BE2C (cell line): ENCODE measurements at regions not wholly inside any gene's neighbourhood (a gene's known extent, or its start where the extent isn't known, plus 50 kb on each side); places are given as distances from the start of the nearest gene placed in this dataset.

Experiments
- DNase-seq: peaks from one replicate; pipeline ENCODE4 v3.0.0-alpha.2; 2020
- H3K27me3 ChIP-seq: fragments of 250-450 bp; sonication (Bioruptor Pico); 2 replicates; pipeline ENCODE4 v1.5.1; 2020; ENCODE audit warnings: mild to moderate bottlenecking
- H3K36me3 ChIP-seq: fragments of 250-450 bp; sonication (Bioruptor Pico); 2 replicates; pipeline ENCODE4 v1.5.1; 2020; ENCODE audit warnings: mild to moderate bottlenecking
- H3K4me1 ChIP-seq: fragments of 250-450 bp; sonication (Bioruptor Pico); 2 replicates; pipeline ENCODE4 v1.5.1; 2020
- H3K4me3 ChIP-seq: 2 replicates; pipeline ENCODE4 v1.5.1; 2011; ENCODE audit warnings: low read depth, low read length
- H3K9me3 ChIP-seq: fragments of 250-450 bp; sonication (Bioruptor Pico); 2 replicates; pipeline ENCODE4 v1.5.1; 2020
- TF ChIP-seq, protein P1 (sequence below): IDR thresholded peaks from 2 replicates; pipeline ENCODE4 v1.5.1; 2012; ENCODE audit warnings: mild to moderate bottlenecking, low read depth, low read length

GRCh38 chr11:76729214-76729613 is 53.9 kb upstream of the TSKU start:
- H3K27me3 ChIP-seq: no peaks in the 10 kb centered on the region
- H3K36me3 ChIP-seq: no peaks in the 10 kb centered on the region
- no peak for DNase-seq
- TF ChIP-seq, protein P1, sequence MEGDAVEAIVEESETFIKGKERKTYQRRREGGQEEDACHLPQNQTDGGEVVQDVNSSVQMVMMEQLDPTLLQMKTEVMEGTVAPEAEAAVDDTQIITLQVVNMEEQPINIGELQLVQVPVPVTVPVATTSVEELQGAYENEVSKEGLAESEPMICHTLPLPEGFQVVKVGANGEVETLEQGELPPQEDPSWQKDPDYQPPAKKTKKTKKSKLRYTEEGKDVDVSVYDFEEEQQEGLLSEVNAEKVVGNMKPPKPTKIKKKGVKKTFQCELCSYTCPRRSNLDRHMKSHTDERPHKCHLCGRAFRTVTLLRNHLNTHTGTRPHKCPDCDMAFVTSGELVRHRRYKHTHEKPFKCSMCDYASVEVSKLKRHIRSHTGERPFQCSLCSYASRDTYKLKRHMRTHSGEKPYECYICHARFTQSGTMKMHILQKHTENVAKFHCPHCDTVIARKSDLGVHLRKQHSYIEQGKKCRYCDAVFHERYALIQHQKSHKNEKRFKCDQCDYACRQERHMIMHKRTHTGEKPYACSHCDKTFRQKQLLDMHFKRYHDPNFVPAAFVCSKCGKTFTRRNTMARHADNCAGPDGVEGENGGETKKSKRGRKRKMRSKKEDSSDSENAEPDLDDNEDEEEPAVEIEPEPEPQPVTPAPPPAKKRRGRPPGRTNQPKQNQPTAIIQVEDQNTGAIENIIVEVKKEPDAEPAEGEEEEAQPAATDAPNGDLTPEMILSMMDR: no peak
- H3K4me3 ChIP-seq: no peak overlapping the region
- H3K9me3 ChIP-seq: no peaks in the 10 kb centered on the region
- H3K4me1 ChIP-seq: no peaks in the 10 kb centered on the region

GRCh38 chr11:76730887-76731565 is 52.1 kb upstream of the TSKU start:
- TF ChIP-seq, protein P1: no peak
- DNase-seq: no peak
- Histone ChIP-seq H3K27me3 (no peaks in the 10 kb centered on the region), H3K9me3 (no peaks in the 10 kb centered on the region), H3K36me3 (no peaks in the 10 kb centered on the region), H3K4me3 (no peak overlapping the region), H3K4me1 (peaks cover 7% of the 10 kb centered on the region)

DNA sequence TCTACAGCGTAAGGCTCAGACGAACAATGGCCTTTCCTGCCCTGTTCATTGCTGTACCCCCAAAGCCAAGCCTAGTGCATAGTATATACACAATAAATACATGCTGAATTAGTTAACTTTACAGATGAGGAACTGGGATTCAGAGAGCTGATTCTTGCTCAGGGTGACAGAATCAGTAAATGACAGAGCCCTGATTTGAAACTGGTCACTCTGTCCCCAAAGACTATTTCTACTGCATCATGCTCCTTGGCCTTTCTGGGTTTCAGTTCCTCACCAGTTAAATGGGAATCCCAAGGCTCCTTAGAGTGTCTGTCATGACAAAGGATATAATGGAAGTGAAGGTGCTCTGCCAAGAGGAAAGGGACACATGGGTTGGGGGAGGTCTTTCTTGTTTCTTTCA is 50.5 kb upstream of the TSKU start:
- TF ChIP-seq, protein P1: no peak
- no peak for DNase-seq

More for the DNA sequence above, 50.5 kb upstream of the TSKU start:
- peaks cover 11% of the 10 kb centered on the region for H3K4me1 ChIP-seq
- H3K27me3 ChIP-seq: no peaks in the 10 kb centered on the region
- no peaks in the 10 kb centered on the region for H3K9me3 ChIP-seq
- H3K4me3 ChIP-seq: no peak overlapping the region
- H3K36me3 ChIP-seq: no peaks in the 10 kb centered on the region
